Effector memory CD4-positive, alpha-beta T cell (primary cell): ENCODE measurements at regions not wholly inside any gene's neighbourhood (a gene's known extent, or its start where the extent isn't known, plus 50 kb on each side); places are given as distances from the start of the nearest gene placed in this dataset.
"Not testable (repeated sequence)": the region's sequence is repeated elsewhere in the genome, so short reads cannot be mapped to it uniquely, and the experiment has no call there.

Source experiments
- DNase-seq, 3 donors: peaks; one replicate each; pipeline ENCODE4 v3.0.0-alpha.2; 2020
- H3K27ac ChIP-seq: 2 replicates; pipeline ENCODE4 v1.7.0; 2013; ENCODE audit warnings: mild to moderate bottlenecking, low read length, moderate library complexity; ENCODE audit not compliant: insufficient read depth, poor library complexity, severe bottlenecking
- H3K27me3 ChIP-seq: replicated peaks from 2 replicates; pipeline ENCODE4 v1.7.0; 2013; ENCODE audit warnings: mild to moderate bottlenecking, low read length; ENCODE audit not compliant: insufficient read depth, control insufficient read depth, poor library complexity, severe bottlenecking
- H3K36me3 ChIP-seq: 2 replicates; pipeline ENCODE4 v1.7.0; 2013; ENCODE audit warnings: mild to moderate bottlenecking, low read length, moderate library complexity; ENCODE audit not compliant: control insufficient read depth, insufficient read depth
- H3K4me1 ChIP-seq: 2 replicates; pipeline ENCODE4 v1.7.0; 2013; ENCODE audit warnings: low read length, mild to moderate bottlenecking; ENCODE audit not compliant: control insufficient read depth, insufficient read depth, poor library complexity, severe bottlenecking
- H3K4me3 ChIP-seq: 2 replicates; pipeline ENCODE4 v1.7.0; 2013; ENCODE audit warnings: low read length, low read depth, mild to moderate bottlenecking; ENCODE audit not compliant: insufficient read depth, poor library complexity, severe bottlenecking
- H3K9me3 ChIP-seq: 2 replicates; pipeline ENCODE4 v1.7.0; 2013; ENCODE audit warnings: mild to moderate bottlenecking, low read length, moderate library complexity; ENCODE audit not compliant: control insufficient read depth

DNA sequence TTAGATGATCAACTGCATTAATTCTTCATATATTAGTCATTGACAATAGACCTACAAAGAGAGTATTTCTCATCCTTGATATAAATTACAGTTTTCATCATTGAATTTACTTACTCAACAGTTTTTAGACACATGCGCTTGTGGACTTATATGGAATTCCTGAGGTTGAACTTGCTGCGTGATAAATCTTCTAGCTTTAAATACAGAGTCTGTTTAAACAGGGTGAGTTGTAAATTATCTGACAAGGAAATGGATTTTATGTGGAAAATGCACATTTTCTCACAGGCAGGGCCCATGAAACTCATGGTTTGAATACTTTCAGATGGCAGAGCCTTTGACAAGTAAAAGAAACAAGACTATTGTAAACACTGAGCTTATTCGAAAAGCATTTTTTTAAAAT, 280.5 kb downstream of the SPATA31A6 start:
- H3K4me3 ChIP-seq, DNase-seq, H3K9me3 ChIP-seq, H3K36me3 ChIP-seq, H3K27me3 ChIP-seq, H3K27ac ChIP-seq, H3K4me1 ChIP-seq: not testable (repeated sequence)

DNA sequence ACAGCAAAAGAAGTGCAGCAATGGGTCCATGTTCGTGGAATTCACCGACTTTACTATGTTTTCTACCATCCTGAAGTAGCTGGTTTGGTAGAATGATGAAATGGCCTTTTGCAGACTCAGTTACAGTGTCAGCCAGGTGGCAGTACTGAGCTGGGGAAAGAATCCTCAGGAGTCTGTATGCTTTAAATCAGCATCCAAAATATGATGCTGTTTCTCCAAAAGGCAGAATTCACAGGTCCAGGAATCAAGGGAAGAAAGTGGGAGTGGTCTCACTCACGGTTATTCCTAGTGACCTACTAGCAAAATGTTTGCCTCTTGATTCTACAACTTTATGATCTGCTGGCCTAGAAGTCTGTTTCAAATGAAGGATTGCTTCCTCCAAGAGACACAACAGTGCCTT, 287.1 kb downstream of the SPATA31A6 start:
- H3K27me3 ChIP-seq, H3K9me3 ChIP-seq, H3K36me3 ChIP-seq, H3K27ac ChIP-seq, H3K4me1 ChIP-seq, DNase-seq, H3K4me3 ChIP-seq: not testable (repeated sequence)

DNA sequence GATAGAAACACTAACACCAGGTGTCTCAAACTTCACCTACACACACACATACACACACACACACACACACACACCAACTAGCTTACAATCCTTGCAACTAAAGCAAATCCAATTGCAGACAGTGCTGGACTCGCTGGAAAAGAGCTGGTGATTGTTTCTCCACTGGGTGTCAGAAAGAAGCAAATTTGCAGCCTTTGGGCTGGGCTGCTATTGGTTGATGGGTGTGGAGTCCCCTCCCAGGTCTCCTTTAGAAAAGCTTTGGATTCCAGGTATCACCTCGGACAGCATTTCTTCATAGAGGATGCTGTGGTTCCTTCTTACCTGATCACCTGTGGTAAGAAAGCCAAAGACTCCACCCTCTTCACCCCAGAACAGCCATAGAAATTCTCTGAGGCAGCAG, 307.5 kb downstream of the SPATA31A6 start:
- H3K4me1 ChIP-seq, H3K27me3 ChIP-seq, DNase-seq, H3K36me3 ChIP-seq, H3K27ac ChIP-seq, H3K9me3 ChIP-seq, H3K4me3 ChIP-seq: not testable (repeated sequence)

DNA sequence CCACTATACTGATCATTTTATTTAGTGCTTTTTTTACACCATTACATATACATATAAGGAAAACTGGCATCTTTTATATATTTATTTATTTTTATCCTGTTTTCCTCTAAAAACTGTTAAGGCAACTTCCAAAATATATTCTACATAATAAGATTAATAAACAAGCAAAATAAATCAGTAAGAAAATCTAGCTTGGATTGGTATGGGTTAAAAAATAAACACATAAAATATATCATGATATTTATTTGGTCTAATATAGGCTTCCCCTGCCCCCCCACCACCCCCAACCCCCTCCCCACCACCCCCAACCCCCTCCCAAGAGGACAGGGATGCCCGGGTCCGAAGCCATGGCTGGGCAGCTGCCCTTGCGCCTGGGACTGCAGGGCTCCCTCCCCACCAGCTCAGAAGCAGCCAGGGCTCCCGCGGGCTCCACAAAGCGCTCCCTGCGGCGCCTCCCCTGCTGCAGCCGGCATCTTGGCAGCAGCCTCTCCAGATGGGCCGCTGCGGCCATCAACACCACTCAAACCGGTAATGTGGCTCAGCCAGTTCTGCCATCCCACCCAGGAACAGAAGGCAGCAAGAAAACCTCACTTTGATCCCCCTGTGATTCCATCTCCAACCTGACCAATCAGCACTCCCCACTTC, 319.3 kb downstream of the SPATA31A6 start:
- H3K4me3 ChIP-seq, H3K27ac ChIP-seq, H3K36me3 ChIP-seq, H3K9me3 ChIP-seq, H3K27me3 ChIP-seq, DNase-seq, H3K4me1 ChIP-seq: not testable (repeated sequence)

DNA sequence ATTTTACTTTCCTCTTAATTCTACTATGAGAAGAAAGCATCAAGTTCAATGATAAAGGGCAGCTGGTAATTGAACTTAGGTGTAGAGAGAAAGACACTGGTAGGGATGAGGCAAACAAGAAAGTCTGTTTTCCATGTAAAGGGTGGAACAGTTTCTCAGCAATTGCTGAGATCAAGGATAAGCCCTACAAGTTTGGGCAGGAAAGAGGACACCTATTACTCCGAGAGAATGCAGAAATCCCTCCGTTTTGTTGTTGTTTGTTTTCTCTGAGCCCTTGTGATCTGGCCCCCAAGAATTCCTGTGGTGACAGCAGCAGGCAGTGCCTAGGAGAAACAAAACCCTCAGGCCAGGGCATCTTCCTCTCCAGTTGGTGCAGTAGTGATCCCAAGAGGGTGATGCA, 324.7 kb downstream of the SPATA31A6 start:
- DNase-seq, result not testable (repeated sequence)

DNA sequence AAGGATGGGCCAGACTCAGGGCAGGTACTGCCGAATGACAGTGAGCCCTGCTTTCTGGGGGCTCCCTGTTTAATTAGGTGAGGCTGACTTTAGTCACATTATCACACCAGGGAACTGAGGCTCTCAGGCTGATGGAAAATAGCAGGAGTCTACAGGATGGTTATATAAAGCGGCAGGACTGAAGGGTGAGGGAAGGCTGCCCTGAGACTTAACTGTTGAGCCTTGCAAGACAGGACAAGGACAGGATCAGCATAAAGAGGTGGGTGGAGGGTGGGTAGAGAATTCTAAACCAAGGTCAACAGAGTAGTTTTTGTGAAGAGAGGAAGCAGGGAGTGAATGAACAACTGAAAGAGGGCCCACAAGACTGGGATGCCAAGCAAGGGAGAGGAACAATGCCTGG, 330.1 kb downstream of the SPATA31A6 start:
- H3K27me3 ChIP-seq, DNase-seq, H3K4me3 ChIP-seq, H3K36me3 ChIP-seq, H3K4me1 ChIP-seq, H3K27ac ChIP-seq, H3K9me3 ChIP-seq: not testable (repeated sequence)

More for the DNA sequence above, 324.7 kb downstream of the SPATA31A6 start:
- H3K4me3 ChIP-seq, H3K27me3 ChIP-seq, H3K36me3 ChIP-seq, H3K27ac ChIP-seq, H3K4me1 ChIP-seq, H3K9me3 ChIP-seq: not testable (repeated sequence)

DNA sequence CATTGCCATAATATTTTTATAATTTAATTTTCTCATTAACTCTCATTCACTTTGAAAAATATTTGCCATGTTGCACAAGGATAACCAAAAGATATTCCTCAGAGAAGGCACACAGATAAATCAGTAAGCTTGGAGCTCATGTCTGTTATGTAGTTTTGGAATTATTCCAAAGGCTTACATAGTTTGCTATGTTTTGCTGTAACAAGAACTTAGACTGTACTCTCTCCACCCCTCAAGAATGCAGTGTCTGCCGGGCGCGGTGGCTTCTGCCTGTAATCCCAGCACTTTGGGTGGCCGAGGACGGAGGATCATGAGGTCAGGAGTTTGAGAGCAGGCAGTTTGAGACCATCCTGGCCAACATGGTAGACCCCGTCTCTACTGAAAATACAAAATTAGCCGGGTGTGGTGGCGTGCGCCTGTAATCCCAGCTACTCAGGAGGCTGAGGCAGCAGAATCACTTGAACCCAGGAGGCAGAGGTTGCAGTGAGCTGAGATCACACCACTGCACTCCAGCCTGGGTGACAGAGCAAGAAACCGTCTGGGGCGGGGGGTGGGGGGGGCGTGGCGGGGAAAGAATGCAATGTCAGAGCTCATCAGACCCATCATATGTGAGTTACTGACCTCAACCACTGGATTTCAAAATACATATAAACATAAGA, 351.0 kb downstream of the SPATA31A6 start:
- not testable (repeated sequence) for H3K27me3 ChIP-seq, H3K4me3 ChIP-seq, DNase-seq, H3K27ac ChIP-seq, H3K9me3 ChIP-seq, H3K36me3 ChIP-seq, H3K4me1 ChIP-seq

DNA sequence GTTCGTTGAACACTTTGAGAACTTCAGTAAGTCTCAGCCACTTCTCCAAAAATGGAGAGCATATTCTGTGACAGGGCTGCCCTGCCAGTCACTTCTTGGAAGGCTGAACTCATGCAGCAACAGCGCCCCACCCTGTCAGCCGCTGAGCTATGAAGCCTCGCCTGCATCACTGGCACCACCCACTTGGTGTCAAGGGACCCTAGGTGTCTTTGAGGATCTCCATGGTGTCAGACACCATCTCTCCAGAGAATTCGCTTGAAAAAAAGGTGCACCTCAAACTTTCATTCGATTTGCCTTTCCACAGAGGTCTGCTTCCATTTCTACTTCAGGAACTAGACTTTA, 351.5 kb downstream of the SPATA31A6 start:
- H3K36me3 ChIP-seq, H3K9me3 ChIP-seq: not testable (repeated sequence)
- DNase-seq, result peak in 1 of 3 donors; percentile 0

DNA sequence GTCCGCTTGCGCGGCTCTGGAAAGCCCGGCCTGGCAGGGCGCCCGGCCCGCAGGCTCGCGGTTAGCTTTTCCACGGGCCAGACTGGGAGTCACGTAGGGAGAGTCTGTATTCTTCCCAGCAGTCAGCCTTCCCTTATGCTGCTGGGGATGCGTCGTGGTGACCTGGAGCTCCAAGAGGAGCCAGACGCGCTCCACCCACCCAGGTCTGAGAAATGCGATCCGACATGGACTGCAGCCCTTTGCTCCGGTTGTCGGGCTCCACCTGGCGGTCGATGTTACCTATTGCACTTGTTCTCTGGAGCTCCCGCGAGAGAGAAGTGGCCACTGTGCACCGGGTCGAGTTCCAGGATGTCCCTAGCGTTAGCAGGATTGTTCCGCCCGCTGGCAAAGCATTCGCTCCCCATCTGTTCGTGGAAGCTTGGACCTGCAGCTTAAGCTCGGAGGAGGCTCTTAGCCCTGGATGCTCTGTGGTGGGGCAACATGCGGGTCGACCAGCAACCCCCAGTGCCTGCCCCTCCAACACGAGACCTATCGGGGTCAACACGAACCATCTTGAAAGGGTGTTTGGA, 367.4 kb downstream of the SPATA31A6 start:
- H3K4me3 ChIP-seq, H3K27ac ChIP-seq, H3K9me3 ChIP-seq, DNase-seq, H3K27me3 ChIP-seq, H3K4me1 ChIP-seq, H3K36me3 ChIP-seq: not testable (repeated sequence)

More for the DNA sequence above, 351.5 kb downstream of the SPATA31A6 start:
- not testable (repeated sequence) for H3K4me1 ChIP-seq, H3K27me3 ChIP-seq, H3K27ac ChIP-seq, H3K4me3 ChIP-seq

DNA sequence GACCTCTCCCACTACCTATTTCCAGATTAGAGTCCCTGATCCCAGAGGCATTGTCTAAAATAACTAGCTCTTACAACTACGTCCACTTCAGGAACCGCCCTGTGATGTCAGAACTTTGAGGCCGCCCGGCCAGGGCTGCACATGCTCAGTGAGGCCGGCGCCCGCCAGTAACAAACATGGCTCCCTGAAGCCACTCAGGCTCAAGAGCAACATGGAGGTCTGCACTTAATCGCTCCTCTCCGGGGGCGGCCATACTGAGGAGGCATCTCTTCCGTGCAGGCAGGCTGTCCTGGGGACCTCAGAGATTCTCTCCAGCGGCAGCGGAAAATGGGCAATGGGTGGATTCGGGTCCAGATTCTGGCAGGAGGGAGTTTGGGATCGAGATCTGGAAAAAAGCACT, 385.1 kb downstream of the SPATA31A6 start:
- H3K27me3 ChIP-seq, H3K9me3 ChIP-seq, DNase-seq, H3K36me3 ChIP-seq, H3K4me3 ChIP-seq, H3K27ac ChIP-seq, H3K4me1 ChIP-seq: not testable (repeated sequence)
